Right cardiac atrium (tissue), 5 donors: ENCODE measurements at regions not wholly inside any gene's neighbourhood (a gene's known extent, or its start where the extent isn't known, plus 50 kb on each side); places are given as distances from the start of the nearest gene placed in this dataset.
A peak's percentile ranks its signal among the peaks of the same experiment; 100 is the strongest.

Experiments used
- ATAC-seq, 2 donors: fragments of 200-7000 bp; cut with Tn5 transposase; one replicate each; pipeline versions ENCODE4 v1.8.0 to v1.9.1; 2020; ENCODE audit warnings: moderate library complexity in 2 of 2, mild to moderate bottlenecking in 1 of 2
- DNase-seq, 3 donors: peaks; one replicate each; pipeline ENCODE4 v3.0.0-alpha.2; 2020
- H3K27ac ChIP-seq: one replicate; pipeline ENCODE4 v1.5.1; 2013; ENCODE audit warnings: mild to moderate bottlenecking, low read length, control low read depth, moderate library complexity
- H3K27me3 ChIP-seq: one replicate; pipeline ENCODE4 v1.6.1; 2013; ENCODE audit not compliant: control insufficient read depth, insufficient read depth
- H3K4me1 ChIP-seq: one replicate; pipeline ENCODE4 v1.6.1; 2013; ENCODE audit warnings: low read length; ENCODE audit not compliant: control insufficient read depth, insufficient read depth
- H3K4me3 ChIP-seq: one replicate; pipeline ENCODE4 v1.5.1; 2013; ENCODE audit warnings: low read length, control low read depth
- H3K9me3 ChIP-seq: one replicate; pipeline ENCODE4 v1.6.1; 2013; ENCODE audit warnings: low read length; ENCODE audit not compliant: control insufficient read depth
- WGBS: extraction: QIAGEN DNeasy Blood & Tissue Kit; methylation state at CpG from one replicate; pipeline ENCODE4 v1.1.7; 2013; 5-methylcytosine and 5-hydroxymethylcytosine counted together
- intact Hi-C, 4 donors: fragments of 100-400 bp; cut with DNase I; formaldehyde crosslinking; loops; one replicate each; pipeline versions ENCODE4 v1.11.0 to v1.14.0; 2022 to 2023
- donor health status: healthy with polysubstance abuse.
- donor health status: DM: no; HTN: yes; CAD: no.
- donor health status: DM: no; HTN: no; CAD: no.
- donor health status: DM: no; HTN: yes; CAD: no; lungs with severe emphysema.
- donor health status: DM: yes; HTN: yes; CAD: no.

DNA sequence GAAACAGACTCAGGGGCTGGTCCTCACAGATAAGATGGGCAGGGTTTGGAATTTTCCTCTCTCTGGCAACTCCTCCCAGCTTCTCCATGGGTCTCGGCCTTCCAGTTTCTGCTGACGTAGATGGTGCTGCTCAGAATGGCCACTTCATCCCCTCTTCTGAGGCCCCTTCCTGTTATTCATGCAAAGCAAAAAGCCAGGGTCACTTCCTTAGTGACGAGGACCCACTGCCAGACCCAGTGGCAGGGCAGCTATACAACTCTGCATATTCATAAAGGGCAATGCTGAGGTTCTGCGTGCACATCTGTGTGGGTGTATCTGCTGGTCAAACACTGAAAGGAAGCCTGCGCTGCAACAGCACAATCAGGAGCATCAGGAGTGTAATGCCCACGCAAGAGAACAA lies 108.8 kb downstream of the WSCD1 start:
- WGBS: 39% methylated on average over 6 of the region's 6 CpGs
- Histone ChIP-seq H3K4me3 (no peak overlapping the region), H3K27me3 (no peaks in the 10 kb centered on the region), H3K4me1 (no peaks in the 10 kb centered on the region), H3K9me3 (no peaks in the 10 kb centered on the region), H3K27ac (no peak overlapping the region)
- intact Hi-C loops: no loop called here
- peak; percentile 14 to 77 for ATAC-seq
- no peak for DNase-seq

DNA sequence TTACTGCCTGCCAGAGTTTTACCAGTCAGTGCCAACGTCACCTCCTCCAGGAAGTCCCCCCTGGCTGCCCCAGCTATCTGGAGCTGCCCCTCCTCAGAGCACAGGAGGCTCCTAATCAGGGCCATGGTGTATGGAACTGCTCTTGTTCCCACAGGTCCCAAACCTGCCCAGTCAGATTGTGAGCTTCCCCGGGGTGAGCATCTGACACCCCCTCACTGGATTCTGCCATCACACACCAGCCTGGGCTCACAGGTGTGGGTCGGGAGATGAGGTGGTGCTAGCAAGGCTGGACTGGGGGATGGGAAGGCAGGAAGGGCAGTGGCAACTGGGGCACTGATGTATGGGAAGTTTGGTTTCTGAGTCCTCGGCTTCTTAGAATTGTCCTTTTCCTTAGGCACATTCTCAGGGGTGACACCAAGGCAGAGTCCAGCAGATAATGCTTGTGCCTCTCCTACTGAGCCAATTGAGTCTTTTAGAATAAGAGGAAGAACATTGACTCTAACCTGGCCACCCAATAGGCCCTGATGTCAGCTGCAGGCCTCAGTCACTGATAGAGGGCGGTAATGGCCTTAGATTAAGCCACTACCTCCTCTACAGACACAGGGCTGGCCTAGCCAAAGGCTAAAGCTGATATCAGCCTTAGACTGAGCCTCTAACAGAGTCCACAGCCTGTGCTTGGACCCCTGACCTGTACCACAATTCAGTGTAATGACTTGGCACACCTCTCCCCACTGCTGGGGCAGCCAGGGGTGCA lies 107.9 kb downstream of the WSCD1 start:
- no peak overlapping the region for H3K27ac ChIP-seq
- H3K27me3 ChIP-seq: no peaks in the 10 kb centered on the region
- DNase-seq: no peak
- intact Hi-C loops: no loop called here
- H3K4me3 ChIP-seq: no peak overlapping the region
- H3K9me3 ChIP-seq: no peaks in the 10 kb centered on the region
- H3K4me1 ChIP-seq: no peaks in the 10 kb centered on the region
- ATAC-seq: no peak
- WGBS: 75% methylated on average over 5 of the region's 5 CpGs
